Lung (tissue), 11 donors: ENCODE measurements at regions not wholly inside any gene's neighbourhood (a gene's known extent, or its start where the extent isn't known, plus 50 kb on each side); places are given as distances from the start of the nearest gene placed in this dataset.

Source experiments
- ATAC-seq: fragments of 200-7000 bp; cut with Tn5 transposase; one replicate; pipeline ENCODE4 v1.9.1; 2020; ENCODE audit warnings: moderate number of reproducible peaks; ENCODE audit not compliant: insufficient read depth, low FRiP score
- DNase-seq, 3 donors: peaks; one replicate each; pipeline ENCODE4 v3.0.0-alpha.2; 2013 to 2017
- H3K27ac ChIP-seq, 2 donors: one replicate each; pipeline ENCODE4 v1.5.1; 2013; ENCODE audit warnings: mild to moderate bottlenecking in 2 of 2, moderate library complexity in 2 of 2, control low read depth in 1 of 2, inconsistent platforms in 1 of 2, low read depth in 1 of 2, low read length in 1 of 2
- H3K27me3 ChIP-seq, 3 donors: one replicate each; pipeline ENCODE4 v1.5.1; 2013; ENCODE audit warnings: low read length in 2 of 3; ENCODE audit not compliant: control insufficient read depth in 3 of 3, insufficient read depth in 3 of 3
- H3K36me3 ChIP-seq, 4 donors: one replicate each; pipeline ENCODE4 v1.5.1; 2013; ENCODE audit warnings: low read length in 4 of 4, mild to moderate bottlenecking in 1 of 4, moderate library complexity in 1 of 4; ENCODE audit not compliant: control insufficient read depth in 4 of 4, insufficient read depth in 4 of 4
- H3K4me1 ChIP-seq, 5 donors: one replicate each; pipeline ENCODE4 v1.5.1; 2013; ENCODE audit warnings: low read length in 5 of 5, mild to moderate bottlenecking in 2 of 5, moderate library complexity in 1 of 5; ENCODE audit not compliant: control insufficient read depth in 5 of 5, insufficient read depth in 5 of 5
- H3K4me3 ChIP-seq: one replicate; pipeline ENCODE4 v1.5.1; 2013; ENCODE audit warnings: mild to moderate bottlenecking, control low read depth, moderate library complexity
- H3K9ac ChIP-seq, 2 donors: one replicate each; pipeline ENCODE4 v1.5.1; 2013; ENCODE audit warnings: low read length in 2 of 2, control low read depth in 1 of 2; ENCODE audit not compliant: insufficient read depth in 1 of 2
- H3K9me3 ChIP-seq, 4 donors: one replicate each; pipeline ENCODE4 v1.5.1; 2013; ENCODE audit warnings: low read length in 3 of 4, mild to moderate bottlenecking in 1 of 4, moderate library complexity in 1 of 4; ENCODE audit not compliant: control insufficient read depth in 4 of 4, insufficient read depth in 3 of 4
- CTCF ChIP-seq: IDR thresholded peaks from 2 replicates; pipeline ENCODE4 v1.5.1; 2012; ENCODE audit warnings: mild to moderate bottlenecking; ENCODE audit errors: control extremely low read depth, extremely low read depth
- WGBS, 2 donors: extraction: QIAGEN DNeasy Blood & Tissue Kit; methylation state at CpG; one replicate each; pipeline ENCODE4 v1.1.7; 2013; 5-methylcytosine and 5-hydroxymethylcytosine counted together
- donor health status: control.
- donor health status: control.
- donor health status: Bipolar disorder and iron deficiency.
- donor health status: healthy.
- donor health status: DM: yes; HTN: yes; CAD: no.

GRCh38 chr9:81755721-81756120, 66.4 kb upstream of the TLE1 start:
- Histone ChIP-seq H3K36me3 (no peaks in the 10 kb centered on the region), H3K9ac (no peak overlapping the region), H3K27ac (no peak overlapping the region), H3K27me3 (no peaks in the 10 kb centered on the region), H3K4me1 (no peaks in the 10 kb centered on the region), H3K4me3 (no peak overlapping the region), H3K9me3 (peaks cover 0 to 2% (median 0%) of the 10 kb centered on the region in 4 donors)
- ATAC-seq (no peak), DNase-seq (no peak)
- TF ChIP-seq CTCF, result no peak
- WGBS, 2 donors, result 95 to 96% methylated on average over 6 of the region's 6 CpGs

GRCh38 chr9:81756561-81756960, 67.2 kb upstream of the TLE1 start:
- Histone ChIP-seq H3K9me3 (peaks cover 0 to 2% (median 0%) of the 10 kb centered on the region in 4 donors), H3K27me3 (no peaks in the 10 kb centered on the region), H3K9ac (no peak overlapping the region), H3K36me3 (no peaks in the 10 kb centered on the region), H3K27ac (no peak overlapping the region), H3K4me3 (no peak overlapping the region), H3K4me1 (no peaks in the 10 kb centered on the region)
- WGBS, 2 donors, result 96 to 97% methylated on average over 5 of the region's 5 CpGs
- DNase-seq (no peak), ATAC-seq (no peak)
- no peak for TF ChIP-seq CTCF

GRCh38 chr9:81758123-81758797, 68.9 kb upstream of the TLE1 start:
- TF ChIP-seq CTCF, result no peak
- H3K4me3 ChIP-seq, result no peak overlapping the region
- no peaks in the 10 kb centered on the region for H3K4me1 ChIP-seq
- DNase-seq, result no peak
- 83 to 95% methylated on average over 3 of the region's 3 CpGs for WGBS, 2 donors
- H3K27me3 ChIP-seq, result no peaks in the 10 kb centered on the region
- H3K9me3 ChIP-seq, result peaks cover 0 to 2% (median 0%) of the 10 kb centered on the region in 4 donors
- no peak overlapping the region for H3K27ac ChIP-seq
- H3K9ac ChIP-seq, result no peak overlapping the region
- ATAC-seq, result no peak
- no peaks in the 10 kb centered on the region for H3K36me3 ChIP-seq
